Endothelial cell (in vitro differentiated cells): ENCODE measurements at regions not wholly inside any gene's neighbourhood (a gene's known extent, or its start where the extent isn't known, plus 50 kb on each side); places are given as distances from the start of the nearest gene placed in this dataset.

Source experiments
- DNase-seq: peaks from one replicate; pipeline ENCODE4 v3.0.0; 2021; ENCODE audit warnings: low spot score
- H3K27ac Mint-ChIP-seq: one replicate; pipeline ENCODE4 v1.8.0; 2021; ENCODE audit warnings: mixed read lengths, inconsistent platforms; ENCODE audit not compliant: unreplicated experiment
- H3K27me3 Mint-ChIP-seq: one replicate; pipeline ENCODE4 v1.8.0; 2021; ENCODE audit warnings: mild to moderate bottlenecking, moderate library complexity, mixed read lengths, inconsistent platforms; ENCODE audit not compliant: unreplicated experiment
- H3K36me3 Mint-ChIP-seq: one replicate; pipeline ENCODE4 v1.8.0; 2021; ENCODE audit warnings: mild to moderate bottlenecking, low read depth, mixed read lengths, inconsistent platforms; ENCODE audit not compliant: unreplicated experiment
- H3K4me1 Mint-ChIP-seq: one replicate; pipeline ENCODE4 v1.8.0; 2021; ENCODE audit warnings: mild to moderate bottlenecking, mixed read lengths, inconsistent platforms; ENCODE audit not compliant: unreplicated experiment
- H3K4me3 Mint-ChIP-seq: one replicate; pipeline ENCODE4 v1.8.0; 2021; ENCODE audit warnings: mild to moderate bottlenecking, mixed read lengths, inconsistent platforms; ENCODE audit not compliant: unreplicated experiment
- H3K9me3 Mint-ChIP-seq: one replicate; pipeline ENCODE4 v1.8.0; 2021; ENCODE audit warnings: mixed read lengths, inconsistent platforms; ENCODE audit not compliant: unreplicated experiment
- TF ChIP-seq, protein P1 (sequence below): fragments of 200-600 bp; sonication (generic); IDR thresholded peaks from one replicate; pipeline ENCODE4 v1.5.0; 2021; ENCODE audit warnings: antibody characterized with exemption; ENCODE audit not compliant: unreplicated experiment

DNA sequence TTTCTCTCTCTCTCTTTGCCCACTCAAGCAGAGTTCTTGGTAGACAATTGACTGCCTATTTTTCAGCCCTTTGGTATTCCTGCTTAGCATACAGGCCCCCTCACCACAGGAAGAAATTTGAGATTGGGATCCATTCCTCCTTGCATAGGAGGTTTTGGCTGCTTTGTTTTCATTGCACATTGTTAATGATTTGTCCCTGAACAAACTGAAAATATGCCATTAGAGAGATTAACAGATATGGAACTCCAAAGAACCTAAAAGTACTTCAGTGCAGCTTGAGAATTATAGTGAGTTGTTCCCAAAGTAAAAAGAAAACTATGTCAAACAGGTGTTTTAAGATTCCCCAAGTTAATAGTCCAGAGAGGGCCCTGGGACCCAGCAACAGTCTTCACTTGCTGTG is 200.0 kb downstream of the TTLL7 start:
- no peak for DNase-seq
- Mint-ChIP-seq H3K9me3 (no peaks in the 10 kb centered on the region), H3K4me1 (peaks cover 8% of the 10 kb centered on the region), H3K4me3 (no peak overlapping the region), H3K27me3 (no peaks in the 10 kb centered on the region), H3K36me3 (no peaks in the 10 kb centered on the region), H3K27ac (no peak overlapping the region)
- TF ChIP-seq, protein P1, sequence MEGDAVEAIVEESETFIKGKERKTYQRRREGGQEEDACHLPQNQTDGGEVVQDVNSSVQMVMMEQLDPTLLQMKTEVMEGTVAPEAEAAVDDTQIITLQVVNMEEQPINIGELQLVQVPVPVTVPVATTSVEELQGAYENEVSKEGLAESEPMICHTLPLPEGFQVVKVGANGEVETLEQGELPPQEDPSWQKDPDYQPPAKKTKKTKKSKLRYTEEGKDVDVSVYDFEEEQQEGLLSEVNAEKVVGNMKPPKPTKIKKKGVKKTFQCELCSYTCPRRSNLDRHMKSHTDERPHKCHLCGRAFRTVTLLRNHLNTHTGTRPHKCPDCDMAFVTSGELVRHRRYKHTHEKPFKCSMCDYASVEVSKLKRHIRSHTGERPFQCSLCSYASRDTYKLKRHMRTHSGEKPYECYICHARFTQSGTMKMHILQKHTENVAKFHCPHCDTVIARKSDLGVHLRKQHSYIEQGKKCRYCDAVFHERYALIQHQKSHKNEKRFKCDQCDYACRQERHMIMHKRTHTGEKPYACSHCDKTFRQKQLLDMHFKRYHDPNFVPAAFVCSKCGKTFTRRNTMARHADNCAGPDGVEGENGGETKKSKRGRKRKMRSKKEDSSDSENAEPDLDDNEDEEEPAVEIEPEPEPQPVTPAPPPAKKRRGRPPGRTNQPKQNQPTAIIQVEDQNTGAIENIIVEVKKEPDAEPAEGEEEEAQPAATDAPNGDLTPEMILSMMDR = no peak

DNA sequence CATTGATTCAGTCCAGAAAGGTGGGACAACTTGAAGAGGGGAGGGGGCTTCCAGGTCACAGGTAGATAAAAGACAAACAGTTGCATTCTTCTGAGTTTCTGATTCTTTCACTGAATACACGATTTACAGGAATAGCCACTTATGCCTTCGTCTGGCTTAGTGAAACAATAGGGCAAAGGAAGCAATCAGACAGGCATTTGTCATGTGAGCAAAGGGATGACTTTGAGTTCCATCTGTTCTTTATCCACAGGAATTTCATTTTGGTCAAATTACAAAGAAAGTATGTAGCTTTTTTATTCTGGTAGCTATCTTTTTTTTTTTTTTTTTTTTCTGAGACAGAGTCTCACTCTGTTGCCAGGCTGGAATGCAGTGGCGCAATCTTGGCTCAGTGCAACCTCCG is 202.5 kb downstream of the TTLL7 start:
- H3K4me3 Mint-ChIP-seq = no peak overlapping the region
- TF ChIP-seq, protein P1 = no peak
- H3K27me3 Mint-ChIP-seq = no peaks in the 10 kb centered on the region
- peaks cover 8% of the 10 kb centered on the region for H3K4me1 Mint-ChIP-seq
- H3K36me3 Mint-ChIP-seq = no peaks in the 10 kb centered on the region
- H3K27ac Mint-ChIP-seq = no peak overlapping the region
- H3K9me3 Mint-ChIP-seq = no peaks in the 10 kb centered on the region
- DNase-seq = no peak

DNA sequence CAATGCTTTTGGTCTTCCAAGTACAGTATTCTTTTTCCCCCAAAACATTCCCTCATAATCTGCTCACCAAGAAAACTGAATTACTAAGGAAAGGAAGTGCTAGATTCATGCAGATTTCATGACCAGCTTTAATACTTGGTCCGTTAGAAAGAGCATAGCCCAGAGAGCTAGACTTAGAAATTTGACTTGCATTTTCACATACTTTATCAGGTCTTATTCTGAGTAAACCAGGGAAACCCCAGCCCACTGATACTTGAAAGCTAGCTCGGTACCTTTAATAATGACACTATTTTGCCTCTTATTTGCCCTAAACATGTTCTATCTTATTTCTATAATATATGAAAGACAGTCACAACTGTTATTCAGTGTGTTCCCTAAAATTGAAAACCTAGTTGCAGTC is 204.5 kb downstream of the TTLL7 start:
- Mint-ChIP-seq H3K27ac (no peak overlapping the region), H3K27me3 (no peaks in the 10 kb centered on the region), H3K4me3 (no peak overlapping the region), H3K4me1 (peaks cover 6% of the 10 kb centered on the region), H3K9me3 (no peaks in the 10 kb centered on the region), H3K36me3 (no peaks in the 10 kb centered on the region)
- no peak for DNase-seq
- TF ChIP-seq, protein P1 = no peak

DNA sequence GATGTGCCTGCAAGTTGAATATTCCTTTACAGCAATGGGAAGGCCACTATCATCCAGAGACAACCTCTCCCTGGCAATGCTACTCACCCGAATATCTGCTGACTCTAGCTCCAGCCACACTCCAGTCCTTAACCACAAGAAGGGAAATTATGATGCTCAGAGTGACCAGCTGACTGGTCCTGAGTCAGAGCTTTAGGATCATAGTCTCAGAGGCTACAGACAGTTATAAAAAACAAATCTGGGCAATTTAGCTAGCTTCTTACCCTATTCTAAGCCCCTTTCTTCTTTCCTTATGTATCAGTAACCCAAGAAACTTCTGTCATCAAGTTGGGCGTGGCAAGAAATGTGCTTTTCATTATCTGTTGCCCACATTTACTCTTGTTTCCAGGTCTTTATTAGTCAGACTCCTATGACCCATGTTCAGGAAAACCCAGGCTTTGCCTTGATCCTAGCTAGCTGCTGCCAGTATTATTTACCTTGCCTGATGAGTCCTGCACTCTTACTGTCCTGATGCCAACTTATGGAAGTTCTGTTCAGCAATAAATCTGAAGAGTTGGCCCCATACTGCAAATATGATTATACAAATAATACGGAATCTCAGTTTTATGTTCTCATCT is 207.0 kb downstream of the TTLL7 start:
- TF ChIP-seq, protein P1 = no peak
- Mint-ChIP-seq H3K9me3 (no peaks in the 10 kb centered on the region), H3K27me3 (no peaks in the 10 kb centered on the region), H3K27ac (no peak overlapping the region), H3K4me3 (no peak overlapping the region), H3K36me3 (no peaks in the 10 kb centered on the region), H3K4me1 (no peaks in the 10 kb centered on the region)
- DNase-seq = no peak

DNA sequence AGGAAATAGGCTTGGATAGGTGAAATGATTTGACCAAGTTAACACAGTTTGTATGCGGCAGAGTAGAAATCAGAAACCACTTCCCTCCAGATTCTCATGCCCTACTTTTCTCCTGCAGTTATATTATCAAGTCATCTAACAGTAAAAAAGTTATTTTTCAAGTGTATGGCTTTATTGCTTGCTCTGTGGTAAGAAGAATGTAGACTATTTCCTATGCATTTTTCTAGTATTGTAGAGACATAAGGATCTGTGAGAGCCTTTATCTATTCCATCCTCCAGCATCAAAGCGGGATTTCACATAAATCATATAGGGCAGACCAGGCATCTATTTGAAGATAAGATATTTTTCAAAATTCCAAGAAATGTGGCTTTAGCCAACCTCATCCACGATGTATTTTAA is 208.5 kb downstream of the TTLL7 start:
- H3K9me3 Mint-ChIP-seq = no peaks in the 10 kb centered on the region
- H3K27ac Mint-ChIP-seq = no peak overlapping the region
- no peak for DNase-seq
- TF ChIP-seq, protein P1 = no peak
- no peak overlapping the region for H3K4me3 Mint-ChIP-seq
- H3K27me3 Mint-ChIP-seq = peaks cover 2% of the 10 kb centered on the region
- H3K36me3 Mint-ChIP-seq = no peaks in the 10 kb centered on the region
- H3K4me1 Mint-ChIP-seq = no peaks in the 10 kb centered on the region
